Sciatic nerve (tissue), 2 donors: ENCODE measurements at regions not wholly inside any gene's neighbourhood (a gene's known extent, or its start where the extent isn't known, plus 50 kb on each side); places are given as distances from the start of the nearest gene placed in this dataset.

ENCODE experiments used
- ATAC-seq: fragments of 200-7000 bp; cut with Tn5 transposase; one replicate; pipeline ENCODE4 v1.9.1; 2020; ENCODE audit warnings: mild to moderate bottlenecking, moderate library complexity
- DNase-seq: peaks from one replicate; pipeline ENCODE4 v3.0.0-alpha.2; 2020; ENCODE audit warnings: low spot score
- intact Hi-C: fragments of 100-400 bp; cut with DNase I; formaldehyde crosslinking; loops from one replicate; pipeline ENCODE4 v1.14.2; 2022
- donor health status: DM: no; HTN: no; CAD: no.
- donor health status: DM: no; HTN: no; CAD: no.

GRCh38 chr20:60937585-60937984, 314.5 kb upstream of the CDH4 start:
- intact Hi-C loops = no loop called here
- DNase-seq = no peak
- ATAC-seq = no peak

DNA sequence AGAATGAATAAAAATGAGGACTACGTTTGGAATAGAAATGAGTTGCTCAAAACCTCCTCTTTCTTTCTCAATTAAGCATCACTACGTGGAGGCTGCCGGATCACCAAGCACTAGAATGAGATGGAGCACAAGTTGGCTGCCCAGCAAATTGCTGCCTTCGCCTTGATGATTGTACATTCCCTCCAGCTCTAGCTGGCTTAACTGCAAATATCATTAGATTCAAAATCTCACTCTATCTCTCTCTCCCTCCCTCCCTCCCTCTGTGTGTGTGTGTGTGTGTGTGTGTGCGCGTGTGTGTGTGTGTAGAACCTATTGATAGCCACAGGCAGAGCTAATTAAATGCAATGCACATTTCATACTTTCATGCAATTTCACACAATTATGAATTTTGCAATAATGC, 310.7 kb upstream of the CDH4 start:
- DNase-seq = no peak
- no peak for ATAC-seq
- intact Hi-C loops = no loop called here

DNA sequence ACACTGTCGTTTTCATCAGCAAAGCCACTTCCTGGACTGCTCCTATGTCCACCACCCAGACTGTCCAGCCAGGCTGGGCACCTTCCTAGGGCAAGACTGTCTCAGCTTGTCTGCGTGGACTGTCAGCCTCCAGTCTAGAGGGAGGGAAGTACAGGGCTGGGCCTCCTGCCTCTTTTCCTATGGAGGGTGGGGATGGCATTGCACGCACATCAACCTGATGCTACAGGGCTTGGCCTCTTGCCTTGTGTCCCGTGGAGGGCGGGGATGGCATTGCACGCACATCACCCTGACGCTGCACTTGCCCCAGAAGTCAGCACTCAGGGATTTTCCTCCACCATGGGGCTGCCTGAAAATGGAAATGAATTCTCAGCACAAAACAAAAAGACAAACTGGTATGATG, 304.2 kb upstream of the CDH4 start:
- intact Hi-C loops = no loop called here
- DNase-seq (no peak), ATAC-seq (no peak)

DNA sequence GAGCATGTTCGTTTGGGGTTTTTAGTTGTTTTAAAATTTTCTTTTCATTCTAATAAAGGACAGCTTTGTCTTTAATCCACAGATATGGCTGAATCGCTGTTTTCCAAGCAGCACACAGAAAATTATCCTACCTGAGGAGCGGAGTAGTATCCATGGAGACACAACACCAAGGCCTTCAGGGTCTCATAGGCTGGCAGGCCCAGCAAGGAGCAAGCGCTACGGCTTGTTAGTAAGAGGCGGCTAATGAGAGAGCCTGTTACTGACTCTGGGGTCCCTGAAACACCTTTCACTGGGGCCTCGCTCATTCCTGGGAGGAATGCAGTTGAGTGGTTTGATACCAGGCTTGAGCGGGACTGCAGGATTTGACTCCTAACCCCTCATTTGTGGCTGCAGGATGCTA, 303.8 kb upstream of the CDH4 start:
- DNase-seq = no peak
- intact Hi-C loops = no loop called here
- ATAC-seq = no peak

GRCh38 chr20:60950561-60950960, 301.5 kb upstream of the CDH4 start:
- DNase-seq (no peak), ATAC-seq (peak; percentile 40)
- intact Hi-C loops = no loop called here

GRCh38 chr20:60950974-60951373, 301.1 kb upstream of the CDH4 start:
- peak; percentile 16 for ATAC-seq
- intact Hi-C loops = no loop called here
- DNase-seq = no peak

- DNase-seq (no peak), ATAC-seq (no peak)
- intact Hi-C loops = no loop called here
Observed at GRCh38 chr20:60952861-60953260, 299.2 kb upstream of the CDH4 start.

GRCh38 chr20:60953321-60953720, 298.7 kb upstream of the CDH4 start:
- DNase-seq (no peak), ATAC-seq (no peak)
- intact Hi-C loops = no loop called here

- intact Hi-C loops = no loop called here
- DNase-seq (no peak), ATAC-seq (peak; percentile 88)
Observed at GRCh38 chr20:60955706-60956105, 296.4 kb upstream of the CDH4 start.

GRCh38 chr20:60956194-60956593, 295.9 kb upstream of the CDH4 start:
- DNase-seq (no peak), ATAC-seq (no peak)
- intact Hi-C loops = no loop called here

- DNase-seq (no peak), ATAC-seq (no peak)
- intact Hi-C loops = no loop called here
Observed at GRCh38 chr20:60957621-60958020, 294.4 kb upstream of the CDH4 start.

GRCh38 chr20:60959971-60960370, 292.1 kb upstream of the CDH4 start:
- no peak for DNase-seq
- intact Hi-C loops = no loop called here
- no peak for ATAC-seq

GRCh38 chr20:60960500-60960899, 291.6 kb upstream of the CDH4 start:
- DNase-seq = no peak
- no peak for ATAC-seq
- intact Hi-C loops = no loop called here

- intact Hi-C loops = no loop called here
- no peak for DNase-seq
- no peak for ATAC-seq
Observed at GRCh38 chr20:60961551-60961950, 290.5 kb upstream of the CDH4 start.

- ATAC-seq = no peak
- no peak for DNase-seq
- intact Hi-C loops = no loop called here
Observed at GRCh38 chr20:60962367-60963045, 289.6 kb upstream of the CDH4 start.

DNA sequence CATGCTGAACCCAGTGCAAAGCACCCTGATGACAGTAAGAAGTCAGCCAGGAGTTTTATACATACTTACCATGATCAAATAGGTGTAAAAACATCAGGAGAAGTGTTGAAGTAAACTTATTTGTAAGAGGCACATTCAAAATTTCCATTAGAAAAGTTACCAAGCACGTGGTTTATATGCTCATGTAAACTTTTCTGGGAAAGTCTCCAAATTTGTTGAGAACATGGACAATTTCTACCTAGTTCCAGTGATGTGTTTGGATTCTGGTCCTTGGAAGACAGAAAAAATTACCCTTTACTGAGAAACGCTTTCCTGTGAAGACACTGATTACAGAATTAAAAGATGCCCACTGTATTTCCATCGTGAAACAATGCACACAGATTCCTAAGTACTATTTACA, 288.9 kb upstream of the CDH4 start:
- intact Hi-C loops = no loop called here
- no peak for ATAC-seq

DNA sequence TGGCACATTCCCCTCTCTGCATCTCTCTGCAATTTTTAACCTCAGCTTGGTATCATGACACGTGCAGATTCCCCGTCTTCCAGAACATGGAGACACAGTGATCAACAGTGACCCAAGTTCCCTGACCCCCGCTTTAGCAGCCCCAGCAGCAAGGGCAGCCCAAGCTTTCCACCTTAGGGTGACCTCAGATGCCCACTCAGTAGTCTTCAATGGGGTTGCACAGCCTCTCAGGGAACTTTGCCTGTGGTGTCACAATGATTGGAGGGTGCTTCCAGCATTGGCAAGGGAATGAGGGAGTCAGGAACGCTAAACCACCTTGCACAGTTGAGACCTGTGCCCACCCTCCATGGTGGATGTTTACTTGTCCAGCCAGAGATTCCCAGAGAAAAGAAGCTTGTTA, 287.1 kb upstream of the CDH4 start:
- DNase-seq (no peak), ATAC-seq (no peak)
- intact Hi-C loops = no loop called here

More for the DNA sequence above, 288.9 kb upstream of the CDH4 start:
- no peak for DNase-seq

- intact Hi-C loops = no loop called here
- DNase-seq (no peak), ATAC-seq (no peak)
Observed at GRCh38 chr20:60966031-60966430, 286.0 kb upstream of the CDH4 start.

DNA sequence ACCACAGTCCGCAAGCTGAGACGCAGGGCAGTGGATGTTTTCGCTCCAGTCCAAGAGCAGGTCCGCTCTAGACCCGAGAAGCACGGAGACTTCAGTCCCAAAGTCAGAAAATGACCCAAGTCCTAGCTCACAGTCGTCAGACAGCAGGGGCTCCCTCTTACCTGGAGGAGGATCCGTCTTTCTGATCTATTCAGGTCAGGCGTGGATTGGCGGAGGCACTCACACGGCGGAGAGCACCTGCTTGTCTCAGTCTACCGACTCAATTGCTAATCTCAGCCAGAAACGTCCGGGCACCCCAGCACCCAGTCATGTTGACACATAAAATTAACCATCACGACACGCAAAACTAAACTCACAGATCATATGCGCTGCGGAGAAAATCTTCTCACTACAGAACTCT, 285.3 kb upstream of the CDH4 start:
- intact Hi-C loops = no loop called here
- ATAC-seq = no peak
- DNase-seq = no peak

GRCh38 chr20:60967431-60968316, 284.4 kb upstream of the CDH4 start:
- intact Hi-C loops = no loop called here
- DNase-seq (no peak), ATAC-seq (no peak)
